ENCODE measurements at regions not wholly inside any gene's neighbourhood (a gene's known extent, or its start where the extent isn't known, plus 50 kb on each side); places are given as distances from the start of the nearest gene placed in this dataset.

GRCh38 chr12:89775063-89775985 lies 66.7 kb upstream of the ATP2B1 start:
- no TSS peak for BruUV-seq (replicated peaks)
- H3K36me3 Mint-ChIP-seq (ENCODE audit: insufficient read depth, unreplicated experiment), result no peaks in the 10 kb centered on the region
- CTCF ChIA-PET, result interaction anchor here (0.5 kb wide), 1 partner anchor 362 kb away, joined by 3 read pairs; no protein-coding TSS in a partner anchor
- H3K27me3 Mint-ChIP-seq (ENCODE audit: unreplicated experiment), result no peaks in the 10 kb centered on the region
- peaks cover 19% of the 10 kb centered on the region for H3K4me1 Mint-ChIP-seq (ENCODE audit: low read depth, unreplicated experiment)
- intact Hi-C loops (cut with micrococcal nuclease; ENCODE audit: unreplicated experiment), result no loop called here
- H3K4me3 Mint-ChIP-seq (ENCODE audit: low read depth, unreplicated experiment), result no peak overlapping the region
- no peak for TF ChIP-seq CTCF (IDR thresholded peaks at IDR 0.05; ENCODE audit: unreplicated experiment)
- H3K9me3 Mint-ChIP-seq (ENCODE audit: low read depth, unreplicated experiment), result no peaks in the 10 kb centered on the region
- no peak for DNase-seq
- peak overlapping the region; percentile 11 for H3K27ac Mint-ChIP-seq (ENCODE audit: unreplicated experiment)

- no peaks in the 10 kb centered on the region for H3K9me3 Mint-ChIP-seq (ENCODE audit: low read depth, unreplicated experiment)
Observed at GRCh38 chr12:89774645-89775044, 66.0 kb upstream of the ATP2B1 start.

GRCh38 chr12:89770391-89770790 lies 61.8 kb upstream of the ATP2B1 start:
- no peaks in the 10 kb centered on the region for H3K27me3 Mint-ChIP-seq (ENCODE audit: unreplicated experiment)
- DNase-seq, result no peak
- CTCF ChIA-PET, result no interaction called here
- H3K9me3 Mint-ChIP-seq (ENCODE audit: low read depth, unreplicated experiment), result no peaks in the 10 kb centered on the region
- BruUV-seq (replicated peaks), result no TSS peak
- no peak overlapping the region for H3K27ac Mint-ChIP-seq (ENCODE audit: unreplicated experiment)
- no peaks in the 10 kb centered on the region for H3K36me3 Mint-ChIP-seq (ENCODE audit: insufficient read depth, unreplicated experiment)
- no peak for TF ChIP-seq CTCF (IDR thresholded peaks at IDR 0.05; ENCODE audit: unreplicated experiment)
- H3K4me3 Mint-ChIP-seq (ENCODE audit: low read depth, unreplicated experiment), result no peak overlapping the region
- peaks cover 16% of the 10 kb centered on the region for H3K4me1 Mint-ChIP-seq (ENCODE audit: low read depth, unreplicated experiment)
- intact Hi-C loops (cut with micrococcal nuclease; ENCODE audit: unreplicated experiment), result no loop called here

More at GRCh38 chr12:89774645-89775044, 66.0 kb upstream of the ATP2B1 start:
- CTCF ChIA-PET, result interaction anchor here (0.5 kb wide), 1 partner anchor 362 kb away, joined by 3 read pairs; no protein-coding TSS in a partner anchor
- intact Hi-C loops (cut with micrococcal nuclease; ENCODE audit: unreplicated experiment), result no loop called here
- peaks cover 19% of the 10 kb centered on the region for H3K4me1 Mint-ChIP-seq (ENCODE audit: low read depth, unreplicated experiment)
- TF ChIP-seq CTCF (IDR thresholded peaks at IDR 0.05; ENCODE audit: unreplicated experiment), result no peak
- no peak overlapping the region for H3K27ac Mint-ChIP-seq (ENCODE audit: unreplicated experiment)
- H3K36me3 Mint-ChIP-seq (ENCODE audit: insufficient read depth, unreplicated experiment), result no peaks in the 10 kb centered on the region
- H3K27me3 Mint-ChIP-seq (ENCODE audit: unreplicated experiment), result no peaks in the 10 kb centered on the region
- DNase-seq, result no peak
- H3K4me3 Mint-ChIP-seq (ENCODE audit: low read depth, unreplicated experiment), result no peak overlapping the region
- no TSS peak for BruUV-seq (replicated peaks)

- H3K36me3 Mint-ChIP-seq (ENCODE audit: insufficient read depth, unreplicated experiment), result no peaks in the 10 kb centered on the region
- intact Hi-C loops (cut with micrococcal nuclease; ENCODE audit: unreplicated experiment), result no loop called here
- CTCF ChIA-PET, result no interaction called here
- BruUV-seq (replicated peaks), result no TSS peak
- no peak for DNase-seq
- no peaks in the 10 kb centered on the region for H3K27me3 Mint-ChIP-seq (ENCODE audit: unreplicated experiment)
- TF ChIP-seq CTCF (IDR thresholded peaks at IDR 0.05; ENCODE audit: unreplicated experiment), result no peak
- H3K4me1 Mint-ChIP-seq (ENCODE audit: low read depth, unreplicated experiment), result peaks cover 7% of the 10 kb centered on the region
- no peak overlapping the region for H3K4me3 Mint-ChIP-seq (ENCODE audit: low read depth, unreplicated experiment)
- H3K9me3 Mint-ChIP-seq (ENCODE audit: low read depth, unreplicated experiment), result no peaks in the 10 kb centered on the region
- H3K27ac Mint-ChIP-seq (ENCODE audit: unreplicated experiment), result no peak overlapping the region
Observed at GRCh38 chr12:89769483-89769818, 60.8 kb upstream of the ATP2B1 start.
